Central memory CD8-positive, alpha-beta T cell (primary cell): ENCODE measurements at regions not wholly inside any gene's neighbourhood (a gene's known extent, or its start where the extent isn't known, plus 50 kb on each side); places are given as distances from the start of the nearest gene placed in this dataset.

Experiments used
- ATAC-seq: fragments of 150-1000 bp; cut with Tn5 transposase; replicated peaks from 2 replicates; pipeline ENCODE4 v1.10.0; 2022; ENCODE audit warnings: mild to moderate bottlenecking, moderate FRiP score, moderate number of reproducible peaks; ENCODE audit not compliant: poor library complexity, severe bottlenecking; ENCODE audit errors: extremely low read depth
- DNase-seq, 2 donors: peaks; one replicate each; pipeline ENCODE4 v3.0.0; 2021; ENCODE audit warnings: low spot score in 2 of 2
- H3K27ac Mint-ChIP-seq: one replicate; pipeline ENCODE4 v1.8.0; 2022; ENCODE audit warnings: low read depth, mild to moderate bottlenecking, moderate library complexity, mixed read lengths
- H3K27me3 Mint-ChIP-seq: one replicate; pipeline ENCODE4 v1.8.0; 2022; ENCODE audit warnings: mixed read lengths
- H3K36me3 Mint-ChIP-seq: one replicate; pipeline ENCODE4 v1.8.0; 2022; ENCODE audit warnings: mild to moderate bottlenecking, moderate library complexity, mixed read lengths; ENCODE audit not compliant: insufficient read depth
- H3K4me1 Mint-ChIP-seq: one replicate; pipeline ENCODE4 v1.8.0; 2022; ENCODE audit warnings: mixed read lengths
- H3K4me3 Mint-ChIP-seq: one replicate; pipeline ENCODE4 v1.8.0; 2022; ENCODE audit warnings: mild to moderate bottlenecking, moderate library complexity, mixed read lengths
- H3K9me3 Mint-ChIP-seq: one replicate; pipeline ENCODE4 v1.8.0; 2022; ENCODE audit warnings: mixed read lengths

- Mint-ChIP-seq H3K9me3 (no peaks in the 10 kb centered on the region), H3K36me3 (no peaks in the 10 kb centered on the region), H3K4me3 (no peak overlapping the region), H3K27ac (no peak overlapping the region), H3K27me3 (peaks cover 38% of the 10 kb centered on the region), H3K4me1 (no peaks in the 10 kb centered on the region)
- ATAC-seq, result no peak
- DNase-seq, result no peak
These were observed 215.0 kb upstream of the E2F8 start for GRCh38 chr11:19455731-19456130.

GRCh38 chr11:19453651-19454257, 213.0 kb upstream of the E2F8 start:
- DNase-seq (no peak), ATAC-seq (no peak)
- no peak overlapping the region for H3K4me3 Mint-ChIP-seq
- no peaks in the 10 kb centered on the region for H3K9me3 Mint-ChIP-seq
- no peaks in the 10 kb centered on the region for H3K36me3 Mint-ChIP-seq
- H3K4me1 Mint-ChIP-seq, result no peaks in the 10 kb centered on the region
- no peak overlapping the region for H3K27ac Mint-ChIP-seq
- H3K27me3 Mint-ChIP-seq, result peaks cover 36% of the 10 kb centered on the region

GRCh38 chr11:19451609-19452008, 210.9 kb upstream of the E2F8 start:
- H3K4me3 Mint-ChIP-seq, result no peak overlapping the region
- no peak overlapping the region for H3K27ac Mint-ChIP-seq
- no peaks in the 10 kb centered on the region for H3K9me3 Mint-ChIP-seq

GRCh38 chr11:19450282-19450681, 209.5 kb upstream of the E2F8 start:
- Mint-ChIP-seq H3K27me3 (peaks cover 18% of the 10 kb centered on the region), H3K4me1 (no peaks in the 10 kb centered on the region), H3K4me3 (no peak overlapping the region), H3K36me3 (no peaks in the 10 kb centered on the region), H3K27ac (no peak overlapping the region), H3K9me3 (no peaks in the 10 kb centered on the region)
- ATAC-seq (no peak), DNase-seq (no peak)

More at GRCh38 chr11:19451609-19452008, 210.9 kb upstream of the E2F8 start:
- ATAC-seq (no peak), DNase-seq (no peak)
- Mint-ChIP-seq H3K4me1 (no peaks in the 10 kb centered on the region), H3K36me3 (no peaks in the 10 kb centered on the region), H3K27me3 (peaks cover 17% of the 10 kb centered on the region)

GRCh38 chr11:19448651-19449050, 207.9 kb upstream of the E2F8 start:
- H3K27ac Mint-ChIP-seq, result no peak overlapping the region
- H3K4me3 Mint-ChIP-seq, result no peak overlapping the region
- no peak for ATAC-seq
- H3K9me3 Mint-ChIP-seq, result no peaks in the 10 kb centered on the region
- peaks cover 33% of the 10 kb centered on the region for H3K27me3 Mint-ChIP-seq
- H3K4me1 Mint-ChIP-seq, result no peaks in the 10 kb centered on the region
- no peaks in the 10 kb centered on the region for H3K36me3 Mint-ChIP-seq
- DNase-seq, result no peak

- H3K9me3 Mint-ChIP-seq, result no peaks in the 10 kb centered on the region
- DNase-seq (no peak), ATAC-seq (no peak)
- no peak overlapping the region for H3K4me3 Mint-ChIP-seq
- H3K4me1 Mint-ChIP-seq, result no peaks in the 10 kb centered on the region
- no peaks in the 10 kb centered on the region for H3K36me3 Mint-ChIP-seq
- H3K27ac Mint-ChIP-seq, result no peak overlapping the region
- peaks cover 48% of the 10 kb centered on the region for H3K27me3 Mint-ChIP-seq
These were observed 206.4 kb upstream of the E2F8 start for GRCh38 chr11:19447150-19447566.

- H3K4me1 Mint-ChIP-seq, result no peaks in the 10 kb centered on the region
- DNase-seq, result no peak
- no peak for ATAC-seq
- H3K27me3 Mint-ChIP-seq, result peaks cover 35% of the 10 kb centered on the region
- no peaks in the 10 kb centered on the region for H3K36me3 Mint-ChIP-seq
- no peak overlapping the region for H3K4me3 Mint-ChIP-seq
- H3K9me3 Mint-ChIP-seq, result no peaks in the 10 kb centered on the region
- H3K27ac Mint-ChIP-seq, result no peak overlapping the region
These were observed 205.0 kb upstream of the E2F8 start for GRCh38 chr11:19445771-19446170.

- DNase-seq, result no peak
- Mint-ChIP-seq H3K9me3 (no peaks in the 10 kb centered on the region), H3K27ac (no peak overlapping the region), H3K4me1 (no peaks in the 10 kb centered on the region), H3K4me3 (no peak overlapping the region), H3K36me3 (no peaks in the 10 kb centered on the region), H3K27me3 (peaks cover 32% of the 10 kb centered on the region)
- no peak for ATAC-seq
These were observed 203.5 kb upstream of the E2F8 start for GRCh38 chr11:19444231-19444630.

- no peak overlapping the region for H3K27ac Mint-ChIP-seq
- ATAC-seq (no peak), DNase-seq (no peak)
- peaks cover 44% of the 10 kb centered on the region for H3K27me3 Mint-ChIP-seq
- no peaks in the 10 kb centered on the region for H3K4me1 Mint-ChIP-seq
- no peaks in the 10 kb centered on the region for H3K9me3 Mint-ChIP-seq
- H3K36me3 Mint-ChIP-seq, result no peaks in the 10 kb centered on the region
- no peak overlapping the region for H3K4me3 Mint-ChIP-seq
These were observed 201.8 kb upstream of the E2F8 start for GRCh38 chr11:19442554-19442910.

- no peaks in the 10 kb centered on the region for H3K36me3 Mint-ChIP-seq
- no peak overlapping the region for H3K27ac Mint-ChIP-seq
- H3K9me3 Mint-ChIP-seq, result no peaks in the 10 kb centered on the region
- no peak for ATAC-seq
- no peak overlapping the region for H3K4me3 Mint-ChIP-seq
- H3K4me1 Mint-ChIP-seq, result no peaks in the 10 kb centered on the region
- H3K27me3 Mint-ChIP-seq, result peaks cover 50% of the 10 kb centered on the region
- DNase-seq, result no peak
These were observed 201.2 kb upstream of the E2F8 start for GRCh38 chr11:19441752-19442553.

- ATAC-seq (no peak), DNase-seq (no peak)
- H3K36me3 Mint-ChIP-seq, result no peaks in the 10 kb centered on the region
- no peak overlapping the region for H3K4me3 Mint-ChIP-seq
- H3K4me1 Mint-ChIP-seq, result no peaks in the 10 kb centered on the region
- H3K9me3 Mint-ChIP-seq, result no peaks in the 10 kb centered on the region
- H3K27ac Mint-ChIP-seq, result no peak overlapping the region
- H3K27me3 Mint-ChIP-seq, result peaks cover 52% of the 10 kb centered on the region
These were observed 200.5 kb upstream of the E2F8 start for GRCh38 chr11:19441288-19441687.

- Mint-ChIP-seq H3K36me3 (no peaks in the 10 kb centered on the region), H3K27me3 (peaks cover 26% of the 10 kb centered on the region), H3K27ac (no peak overlapping the region), H3K4me3 (no peak overlapping the region), H3K4me1 (no peaks in the 10 kb centered on the region), H3K9me3 (no peaks in the 10 kb centered on the region)
- no peak for DNase-seq
- no peak for ATAC-seq
These were observed 197.0 kb upstream of the E2F8 start for GRCh38 chr11:19437760-19438159.

GRCh38 chr11:19436932-19437331, 196.2 kb upstream of the E2F8 start:
- Mint-ChIP-seq H3K4me3 (no peak overlapping the region), H3K27me3 (peaks cover 22% of the 10 kb centered on the region)
- DNase-seq, result no peak

More at GRCh38 chr11:19436932-19437331, 196.2 kb upstream of the E2F8 start:
- no peaks in the 10 kb centered on the region for H3K9me3 Mint-ChIP-seq
- no peak for ATAC-seq
- no peaks in the 10 kb centered on the region for H3K36me3 Mint-ChIP-seq
- H3K4me1 Mint-ChIP-seq, result no peaks in the 10 kb centered on the region
- H3K27ac Mint-ChIP-seq, result no peak overlapping the region
